Right lobe of liver (tissue), 4 donors: ENCODE measurements at regions not wholly inside any gene's neighbourhood (a gene's known extent, or its start where the extent isn't known, plus 50 kb on each side); places are given as distances from the start of the nearest gene placed in this dataset.

Source experiments
- POLR2A ChIP-seq: fragments of 450-650 bp; IDR thresholded peaks from one replicate; pipeline ENCODE4 v1.6.1; 2017; ENCODE audit warnings: antibody characterized with exemption, mild to moderate bottlenecking
- TF ChIP-seq, protein P1 (sequence below), 4 donors: fragments of 200-600 bp in 3 of 4; fragments of 450-650 bp in 1 of 4; IDR thresholded peaks; one replicate each; pipeline versions ENCODE4 v1.5.1 to v1.8.0; 2016 to 2022; ENCODE audit warnings: antibody characterized with exemption in 4 of 4, mild to moderate bottlenecking in 2 of 4
- donor health status: DM: no; HTN: no; CAD: no.
- donor health status: DM: no; HTN: no; CAD: no.
- donor health status: DM: no; HTN: yes; CAD: no.

DNA sequence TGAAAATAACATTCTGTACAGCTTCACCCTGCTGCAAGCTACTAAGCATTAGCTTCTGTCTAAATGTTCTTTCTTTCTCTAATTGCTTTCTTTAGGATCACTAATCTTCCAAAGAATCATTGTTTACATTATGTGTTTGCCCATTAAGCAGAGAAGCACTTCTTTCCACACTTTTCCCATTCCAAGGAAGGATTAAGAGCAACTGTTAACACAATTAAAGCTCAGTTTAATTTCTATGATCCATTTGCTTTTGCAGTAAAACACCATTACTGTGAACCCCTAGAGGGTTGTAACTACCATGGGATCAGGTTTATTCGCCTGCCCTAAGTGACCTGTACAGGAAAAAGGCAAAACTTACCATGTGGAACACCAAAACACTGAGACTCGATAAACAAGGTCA lies 125.8 kb upstream of the ZNF385D start:
- TF ChIP-seq, protein P1, sequence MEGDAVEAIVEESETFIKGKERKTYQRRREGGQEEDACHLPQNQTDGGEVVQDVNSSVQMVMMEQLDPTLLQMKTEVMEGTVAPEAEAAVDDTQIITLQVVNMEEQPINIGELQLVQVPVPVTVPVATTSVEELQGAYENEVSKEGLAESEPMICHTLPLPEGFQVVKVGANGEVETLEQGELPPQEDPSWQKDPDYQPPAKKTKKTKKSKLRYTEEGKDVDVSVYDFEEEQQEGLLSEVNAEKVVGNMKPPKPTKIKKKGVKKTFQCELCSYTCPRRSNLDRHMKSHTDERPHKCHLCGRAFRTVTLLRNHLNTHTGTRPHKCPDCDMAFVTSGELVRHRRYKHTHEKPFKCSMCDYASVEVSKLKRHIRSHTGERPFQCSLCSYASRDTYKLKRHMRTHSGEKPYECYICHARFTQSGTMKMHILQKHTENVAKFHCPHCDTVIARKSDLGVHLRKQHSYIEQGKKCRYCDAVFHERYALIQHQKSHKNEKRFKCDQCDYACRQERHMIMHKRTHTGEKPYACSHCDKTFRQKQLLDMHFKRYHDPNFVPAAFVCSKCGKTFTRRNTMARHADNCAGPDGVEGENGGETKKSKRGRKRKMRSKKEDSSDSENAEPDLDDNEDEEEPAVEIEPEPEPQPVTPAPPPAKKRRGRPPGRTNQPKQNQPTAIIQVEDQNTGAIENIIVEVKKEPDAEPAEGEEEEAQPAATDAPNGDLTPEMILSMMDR (IDR thresholded peaks at IDR 0.05), result no peak
- no peak for TF ChIP-seq POLR2A
